ENCODE measurements at regions not wholly inside any gene's neighbourhood (a gene's known extent, or its start where the extent isn't known, plus 50 kb on each side); places are given as distances from the start of the nearest gene placed in this dataset.

DNA sequence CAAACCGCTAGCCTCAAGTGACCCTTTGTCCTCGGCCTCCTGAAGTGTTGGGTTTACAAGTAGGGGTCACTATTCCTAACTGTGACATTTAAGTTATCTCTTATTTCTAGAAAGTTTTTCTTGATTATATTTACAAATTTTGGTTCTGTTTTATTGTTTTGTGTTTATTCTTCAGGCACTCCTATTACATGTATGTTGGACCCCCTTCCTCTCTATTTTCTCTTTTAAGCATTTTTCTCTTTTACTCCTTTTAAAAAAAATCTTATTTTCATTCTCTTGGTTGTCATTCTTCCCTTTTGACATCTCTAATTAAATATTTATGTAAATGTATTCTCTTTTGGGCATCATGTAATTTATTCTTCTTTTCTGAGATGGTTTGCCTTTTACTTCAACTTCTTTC is 50.4 kb upstream of the MAP3K7 start:
- H4K8ac ChIP-seq (ENCODE audit: extremely low read depth, insufficient read depth, low read length), result no peak overlapping the region
- no peaks in the 10 kb centered on the region for H4K20me1 ChIP-seq (replicated peaks in 1 of 2; ENCODE audit: control insufficient read depth in 1 of 2, insufficient read depth in 2 of 2, low read length in 2 of 2)
- H3K27me3 ChIP-seq (replicated peaks in 1 of 4; ENCODE audit: control insufficient read depth in 3 of 4, extremely low read depth in 1 of 4, insufficient read depth in 3 of 4, low read length in 3 of 4), result no peaks in the 10 kb centered on the region
- H3K4ac ChIP-seq (replicated peaks; ENCODE audit: insufficient read length, low read depth, low read length), result no peak overlapping the region
- ChIA-PET CTCF (ENCODE audit: partially characterized antibody) (no interaction called here), POLR2A (ENCODE audit: partially characterized antibody) (no interaction called here)
- H3K56ac ChIP-seq (replicated peaks; ENCODE audit: insufficient read length, low read depth, low read length), result no peak overlapping the region
- TF ChIP-seq KDM4A (IDR thresholded peaks at IDR 0.05; ENCODE audit: low read depth, low read length, severe bottlenecking), result no peak
- no peak for TF ChIP-seq YY1 (IDR thresholded peaks at IDR 0.05; ENCODE audit: low read depth, low read length)
- TF ChIP-seq PHF8 (conservative IDR thresholded peaks at IDR 0.05; ENCODE audit: low read depth, low read length), result no peak
- no peak for TF ChIP-seq RBBP5 (IDR thresholded peaks at IDR 0.05; ENCODE audit: borderline replicate concordance, low read depth, low read length)
- TF ChIP-seq CBX5 (IDR thresholded peaks at IDR 0.05; ENCODE audit: low read depth, low read length), result no peak
- peaks cover 3 to 6% of the 10 kb centered on the region in 2 experiments; a peak in 2 of 4 replicates for H3K9me3 ChIP-seq (ENCODE audit: insufficient read depth in 2 of 2, low read depth in 1 of 2, low read length in 1 of 2)
- H3K79me1 ChIP-seq (ENCODE audit: low read depth, low read length), result no peaks in the 10 kb centered on the region
- H3K36me3 ChIP-seq (ENCODE audit: control insufficient read depth in 2 of 4, insufficient read depth in 4 of 4, low read length in 3 of 4), result peaks cover 0 to 2% (median 0%) of the 10 kb centered on the region in 4 experiments; a peak in 1 of 8 replicates
- no peak overlapping the region for H3K27ac ChIP-seq (ENCODE audit: low read depth, low read length)
- H2AFZ ChIP-seq (ENCODE audit: low read length), result no peak overlapping the region
- 94% methylated on average over 2 of the region's 2 CpGs; no CpG with 5 or more reads in 1 of the 2 experiments for WGBS, 2 experiments (ENCODE audit: extremely low coverage in 1 of 2, insufficient coverage in 1 of 2, insufficient read length in 1 of 2, insufficient replicate concordance in 2 of 2, low coverage in 1 of 2, low lambda C conversion rate in 2 of 2, missing lambda C conversion rate in 1 of 2)
- H4K91ac ChIP-seq (replicated peaks; ENCODE audit: insufficient read length, low read length), result no peak overlapping the region
- no peak overlapping the region for H2BK120ac ChIP-seq (replicated peaks; ENCODE audit: low read depth, low read length)
- H2BK12ac ChIP-seq (ENCODE audit: low read depth, low read length), result no peak overlapping the region
- H3K79me2 ChIP-seq (ENCODE audit: control insufficient read depth in 1 of 2, insufficient read depth in 2 of 2, low read length in 2 of 2), result no peaks in the 10 kb centered on the region
- no peak overlapping the region for H3K14ac ChIP-seq (ENCODE audit: insufficient read length)
- H2BK15ac ChIP-seq (ENCODE audit: low read length), result no peak overlapping the region
- no peaks in the 10 kb centered on the region for H3K4me1 ChIP-seq (replicated peaks in 1 of 4; ENCODE audit: control insufficient read depth in 3 of 4, insufficient read depth in 4 of 4, low read length in 3 of 4)
- no peak overlapping the region for H3K4me2 ChIP-seq (ENCODE audit: insufficient read depth in 1 of 2, low read depth in 2 of 2, low read length in 2 of 2)
- H3K23ac ChIP-seq (ENCODE audit: insufficient read length), result no peak overlapping the region
- DNase-seq (ENCODE audit: low read depth in 1 of 2, low spot score in 2 of 2) (no peak), FAIRE-seq (no peak)
- no peaks in the 10 kb centered on the region for H3K23me2 ChIP-seq (ENCODE audit: low read depth, low read length)
- H4K5ac ChIP-seq (ENCODE audit: insufficient read length, low read depth, low read length), result no peak overlapping the region
- no peak overlapping the region for H2AK5ac ChIP-seq (ENCODE audit: low read depth, low read length)
- no peak overlapping the region for H3K4me3 ChIP-seq (ENCODE audit: extremely low read depth in 1 of 4, insufficient read depth in 2 of 4, low read depth in 3 of 4, low read length in 4 of 4)
- H2BK5ac ChIP-seq (ENCODE audit: low read depth, low read length), result no peak overlapping the region
- no peak overlapping the region for H2BK20ac ChIP-seq (ENCODE audit: low read length)
- no peak overlapping the region for H3K9ac ChIP-seq (replicated peaks in 1 of 4; ENCODE audit: extremely low read depth in 1 of 4, low read depth in 3 of 4, low read length in 3 of 4)
- H3K18ac ChIP-seq (ENCODE audit: extremely low read depth, low read length), result no peak overlapping the region

Data from H1 (cell line).